22Rv1 (cell line): ENCODE measurements at regions not wholly inside any gene's neighbourhood (a gene's known extent, or its start where the extent isn't known, plus 50 kb on each side); places are given as distances from the start of the nearest gene placed in this dataset.

Experiments
- ZFX ChIP-seq: fragments of 450-650 bp; IDR thresholded peaks from 2 replicates; pipeline ENCODE4 v1.6.1; 2017; ENCODE audit warnings: antibody characterized with exemption, borderline replicate concordance
- TF ChIP-seq, protein P1 (sequence below): fragments of 450-650 bp; IDR thresholded peaks from 2 replicates; pipeline ENCODE4 v1.5.1; 2017; ENCODE audit warnings: mild to moderate bottlenecking

DNA sequence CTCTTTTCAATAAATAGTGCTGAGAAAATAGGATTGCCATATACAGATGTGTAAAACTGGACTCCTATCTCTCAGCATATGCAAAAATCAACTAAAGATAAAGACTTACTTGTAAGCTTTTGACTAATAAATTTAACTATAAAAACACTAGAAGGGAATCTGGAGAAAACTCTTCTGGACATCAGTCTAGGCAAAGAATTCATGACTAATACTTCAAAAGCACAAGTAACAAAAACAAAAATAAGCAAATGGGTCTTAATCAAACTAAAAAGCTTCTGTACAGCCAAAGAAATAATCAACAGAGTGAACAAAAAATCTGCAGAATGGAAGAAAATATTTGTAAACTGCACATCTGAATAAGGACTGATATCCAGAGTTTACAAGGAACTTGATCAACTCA lies 1122.2 kb downstream of the TBL1XR1 start:
- TF ChIP-seq, protein P1, sequence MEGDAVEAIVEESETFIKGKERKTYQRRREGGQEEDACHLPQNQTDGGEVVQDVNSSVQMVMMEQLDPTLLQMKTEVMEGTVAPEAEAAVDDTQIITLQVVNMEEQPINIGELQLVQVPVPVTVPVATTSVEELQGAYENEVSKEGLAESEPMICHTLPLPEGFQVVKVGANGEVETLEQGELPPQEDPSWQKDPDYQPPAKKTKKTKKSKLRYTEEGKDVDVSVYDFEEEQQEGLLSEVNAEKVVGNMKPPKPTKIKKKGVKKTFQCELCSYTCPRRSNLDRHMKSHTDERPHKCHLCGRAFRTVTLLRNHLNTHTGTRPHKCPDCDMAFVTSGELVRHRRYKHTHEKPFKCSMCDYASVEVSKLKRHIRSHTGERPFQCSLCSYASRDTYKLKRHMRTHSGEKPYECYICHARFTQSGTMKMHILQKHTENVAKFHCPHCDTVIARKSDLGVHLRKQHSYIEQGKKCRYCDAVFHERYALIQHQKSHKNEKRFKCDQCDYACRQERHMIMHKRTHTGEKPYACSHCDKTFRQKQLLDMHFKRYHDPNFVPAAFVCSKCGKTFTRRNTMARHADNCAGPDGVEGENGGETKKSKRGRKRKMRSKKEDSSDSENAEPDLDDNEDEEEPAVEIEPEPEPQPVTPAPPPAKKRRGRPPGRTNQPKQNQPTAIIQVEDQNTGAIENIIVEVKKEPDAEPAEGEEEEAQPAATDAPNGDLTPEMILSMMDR: no peak
- no peak for TF ChIP-seq ZFX
